ENCODE measurements at regions not wholly inside any gene's neighbourhood (a gene's known extent, or its start where the extent isn't known, plus 50 kb on each side); places are given as distances from the start of the nearest gene placed in this dataset.

DNA sequence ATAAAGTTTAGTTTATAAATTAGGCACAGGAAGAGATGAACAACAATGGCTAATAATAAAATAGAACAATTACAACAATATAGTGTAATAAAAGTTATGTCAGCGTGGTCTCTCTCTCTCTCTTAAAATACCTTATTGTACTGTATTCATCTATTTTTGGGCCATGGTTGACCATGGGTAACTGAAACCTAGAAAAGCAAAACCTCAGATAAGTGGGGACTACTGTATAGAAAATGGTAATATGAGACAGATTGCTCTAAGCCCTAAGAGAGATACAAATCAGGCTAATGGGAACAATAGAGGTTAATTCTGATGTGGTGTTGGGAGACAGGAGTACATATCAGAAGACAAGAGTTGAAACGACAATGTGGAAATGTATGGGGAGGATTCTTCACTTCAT, 86.2 kb downstream of the ZNF365 start:
- no peak overlapping the region for H3T11ph ChIP-seq (ENCODE audit: low read length)
- H3K4ac ChIP-seq (ENCODE audit: low read depth, low read length): no peak overlapping the region
- no peak overlapping the region for H2BK120ac ChIP-seq (ENCODE audit: low read depth, low read length, poor library complexity, severe bottlenecking)
- H4K91ac ChIP-seq (ENCODE audit: insufficient read length, low read depth, low read length): no peak overlapping the region
- WGBS (ENCODE audit: extremely low coverage, insufficient read length, low lambda C conversion rate): no CpG with 5 or more reads among the region's 2 CpGs
- no peak overlapping the region for H3K9ac ChIP-seq (ENCODE audit: extremely low read depth, insufficient read length, low read length)
- no peak overlapping the region for H3K18ac ChIP-seq (ENCODE audit: insufficient read length, low read depth, low read length)
- no peaks in the 10 kb centered on the region for H4K20me1 ChIP-seq (ENCODE audit: control insufficient read depth, insufficient read depth, insufficient read length)
- H2BK5ac ChIP-seq (ENCODE audit: insufficient read length, low read length): no peak overlapping the region
- Mint-ChIP-seq H3K36me3 (ENCODE audit: insufficient read depth in 1 of 3, low read depth in 3 of 3) (no peaks in the 10 kb centered on the region; a peak in 1 of 7 replicates), H3K4me1 (peaks cover 0 to 4% of the 10 kb centered on the region in 2 experiments; a peak in 1 of 4 replicates), H3K27me3 (ENCODE audit: low read depth) (peaks cover 3% of the 10 kb centered on the region; the same call in 1 of the 2 replicates), H3K4me3 (no peak overlapping the region), H3K27ac (no peak overlapping the region), H3K9me3 (no peaks in the 10 kb centered on the region; a peak in 2 of 5 replicates)
- H3K79me1 ChIP-seq (ENCODE audit: insufficient read depth, low read depth, low read length, poor library complexity, severe bottlenecking): no peaks in the 10 kb centered on the region
- no peak overlapping the region for H3K14ac ChIP-seq (ENCODE audit: insufficient read depth, low read length)
- no peaks in the 10 kb centered on the region for H3K23me2 ChIP-seq (ENCODE audit: insufficient read length, low read depth, low read length, poor library complexity, severe bottlenecking)
- H2BK20ac ChIP-seq (ENCODE audit: low read depth, low read length, poor library complexity, severe bottlenecking): no peak overlapping the region
- no peaks in the 10 kb centered on the region for H3K9me3 ChIP-seq (ENCODE audit: control insufficient read depth, low read depth, low read length)
- H3K27ac ChIP-seq (ENCODE audit: insufficient read length, low read depth, low read length): no peak overlapping the region
- H4K5ac ChIP-seq (ENCODE audit: insufficient read length, low read depth, low read length): no peak overlapping the region
- H3K27me3 ChIP-seq (ENCODE audit: insufficient read depth, low read length): no peaks in the 10 kb centered on the region
- no peak overlapping the region for H2AK5ac ChIP-seq (ENCODE audit: insufficient read length, low read length)
- no peaks in the 10 kb centered on the region for H3K4me1 ChIP-seq (ENCODE audit: insufficient read depth, low read length)
- DNase-seq: no peak
- H2BK15ac ChIP-seq (ENCODE audit: low read depth, low read length): no peak overlapping the region
- H3K79me2 ChIP-seq (ENCODE audit: insufficient read depth, low read length): no peaks in the 10 kb centered on the region
- no peak overlapping the region for H3K56ac ChIP-seq (ENCODE audit: insufficient read length, low read depth, low read length)
- no peak overlapping the region for H3K23ac ChIP-seq (ENCODE audit: insufficient read length, low read depth, low read length)
- no peak overlapping the region for H3K4me2 ChIP-seq (ENCODE audit: insufficient read depth, insufficient read length, low read length)
- no peak overlapping the region for H2BK12ac ChIP-seq (ENCODE audit: insufficient read length, low read depth, low read length)
- TF ChIP-seq CTCF (conservative IDR thresholded peaks at IDR 0.05): no peak
- no peak overlapping the region for H2AFZ ChIP-seq (ENCODE audit: low read length)
- H4K8ac ChIP-seq (replicated peaks; ENCODE audit: insufficient read length, low read depth, low read length): no peak overlapping the region

All from H9 (cell line).